ENCODE measurements at regions not wholly inside any gene's neighbourhood (a gene's known extent, or its start where the extent isn't known, plus 50 kb on each side); places are given as distances from the start of the nearest gene placed in this dataset.

DNA sequence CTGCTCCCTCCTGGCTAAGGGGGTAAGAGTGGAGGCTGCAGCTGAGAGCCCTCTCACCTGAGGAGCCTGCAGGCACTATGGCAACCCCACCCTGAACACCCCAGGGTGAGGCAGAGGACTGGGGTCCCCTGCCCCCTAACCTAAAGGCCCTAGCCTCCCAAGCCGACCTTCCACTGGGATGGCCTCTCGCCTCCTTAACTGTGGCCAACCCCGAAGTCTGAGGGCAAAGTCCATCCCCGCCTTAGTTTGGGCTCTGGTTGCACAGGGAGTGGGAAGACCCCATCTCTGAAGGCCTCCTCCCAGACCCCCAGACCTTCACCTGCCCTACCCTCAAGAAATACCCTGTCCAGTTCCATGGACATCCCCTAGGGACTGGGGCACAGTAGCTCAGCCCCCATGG lies 100.6 kb upstream of the PRR23E start:
- no CpG with 5 or more reads among the region's 4 CpGs for WGBS (ENCODE audit: low lambda C conversion rate)
- no peaks in the 10 kb centered on the region for H3K36me3 ChIP-seq (replicated peaks in 1 of 2; ENCODE audit: control insufficient read depth in 1 of 2, insufficient read depth in 2 of 2, low read length in 2 of 2)
- no peak overlapping the region for H3K9ac ChIP-seq (ENCODE audit: insufficient read depth, low read depth, low read length)
- H3K4me3 ChIP-seq (replicated peaks in 1 of 3; ENCODE audit: insufficient read depth in 1 of 3, low read depth in 2 of 3, low read length in 3 of 3) = peak overlapping the region in 1 of 3 experiments; percentile 18; a peak in 1 of 6 replicates
- CTCF ChIA-PET (ENCODE audit: low intra/inter-chr PET ratio, low total read pairs) = no interaction called here
- H3K27ac ChIP-seq (ENCODE audit: extremely low read length, insufficient read depth, low read length) = no peak overlapping the region
- no TSS peak for BruUV-seq (replicated peaks)
- H3K4me1 ChIP-seq (ENCODE audit: insufficient read depth, low read length) = peaks cover 33% of the 10 kb centered on the region
- no peaks in the 10 kb centered on the region for H3K9me3 ChIP-seq (ENCODE audit: low read length)
- 0 out of 2 replicates have a peak, but pooled peaks cover 5% of the 10 kb centered on the region for H4K20me1 ChIP-seq (ENCODE audit: insufficient read depth, low read length)
- peaks cover 12 to 51% of the 10 kb centered on the region in 2 experiments for H3K27me3 ChIP-seq (ENCODE audit: control insufficient read depth in 1 of 2, insufficient read depth in 2 of 2, low read length in 2 of 2)
- no peak for DNase-seq (ENCODE audit: low spot score)
- TF ChIP-seq, protein P1, sequence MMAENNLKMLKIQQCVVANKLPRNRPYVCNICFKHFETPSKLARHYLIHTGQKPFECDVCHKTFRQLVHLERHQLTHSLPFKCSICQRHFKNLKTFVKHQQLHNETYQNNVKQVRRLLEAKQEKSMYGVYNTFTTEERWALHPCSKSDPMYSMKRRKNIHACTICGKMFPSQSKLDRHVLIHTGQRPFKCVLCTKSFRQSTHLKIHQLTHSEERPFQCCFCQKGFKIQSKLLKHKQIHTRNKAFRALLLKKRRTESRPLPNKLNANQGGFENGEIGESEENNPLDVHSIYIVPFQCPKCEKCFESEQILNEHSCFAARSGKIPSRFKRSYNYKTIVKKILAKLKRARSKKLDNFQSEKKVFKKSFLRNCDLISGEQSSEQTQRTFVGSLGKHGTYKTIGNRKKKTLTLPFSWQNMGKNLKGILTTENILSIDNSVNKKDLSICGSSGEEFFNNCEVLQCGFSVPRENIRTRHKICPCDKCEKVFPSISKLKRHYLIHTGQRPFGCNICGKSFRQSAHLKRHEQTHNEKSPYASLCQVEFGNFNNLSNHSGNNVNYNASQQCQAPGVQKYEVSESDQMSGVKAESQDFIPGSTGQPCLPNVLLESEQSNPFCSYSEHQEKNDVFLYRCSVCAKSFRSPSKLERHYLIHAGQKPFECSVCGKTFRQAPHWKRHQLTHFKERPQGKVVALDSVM (CRISPR knock-in tag; IDR thresholded peaks at IDR 0.05) = 0 out of 2 replicates have a peak, but pooled peaks have one; percentile 8
- TF ChIP-seq, protein P2, sequence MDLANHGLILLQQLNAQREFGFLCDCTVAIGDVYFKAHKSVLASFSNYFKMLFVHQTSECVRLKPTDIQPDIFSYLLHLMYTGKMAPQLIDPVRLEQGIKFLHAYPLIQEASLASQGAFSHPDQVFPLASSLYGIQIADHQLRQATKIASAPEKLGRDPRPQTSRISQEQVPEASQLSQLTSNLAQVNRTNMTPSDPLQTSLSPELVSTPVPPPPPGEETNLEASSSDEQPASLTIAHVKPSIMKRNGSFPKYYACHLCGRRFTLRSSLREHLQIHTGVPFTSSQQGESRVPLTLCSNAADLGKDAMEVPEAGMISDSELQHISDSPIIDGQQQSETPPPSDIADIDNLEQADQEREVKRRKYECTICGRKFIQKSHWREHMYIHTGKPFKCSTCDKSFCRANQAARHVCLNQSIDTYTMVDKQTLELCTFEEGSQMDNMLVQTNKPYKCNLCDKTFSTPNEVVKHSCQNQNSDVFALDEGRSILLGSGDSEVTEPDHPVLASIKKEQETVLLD (CRISPR knock-in tag; IDR thresholded peaks at IDR 0.05; ENCODE audit: low read depth) = no peak
- ATAC-seq = no peak; the same call in 2 of the 3 replicates
- H3K79me2 ChIP-seq (ENCODE audit: insufficient read depth, low read length) = no peaks in the 10 kb centered on the region
- POLR2A ChIA-PET = no interaction called here
- in situ Hi-C loops (cut with HindIII; ENCODE audit: extremely low pct_ligation_motif_present, low pct_unique_long_range_greater_than_20kb) = no loop called here
- H3K4me2 ChIP-seq (ENCODE audit: low read depth, low read length) = peak overlapping the region; percentile 30; the same call in 1 of the 2 replicates
- intact Hi-C loops (cut with micrococcal nuclease; ENCODE audit: unreplicated experiment) = no loop called here
- FAIRE-seq = no peak
- no peak overlapping the region for H2AFZ ChIP-seq (ENCODE audit: low read length)

DNA sequence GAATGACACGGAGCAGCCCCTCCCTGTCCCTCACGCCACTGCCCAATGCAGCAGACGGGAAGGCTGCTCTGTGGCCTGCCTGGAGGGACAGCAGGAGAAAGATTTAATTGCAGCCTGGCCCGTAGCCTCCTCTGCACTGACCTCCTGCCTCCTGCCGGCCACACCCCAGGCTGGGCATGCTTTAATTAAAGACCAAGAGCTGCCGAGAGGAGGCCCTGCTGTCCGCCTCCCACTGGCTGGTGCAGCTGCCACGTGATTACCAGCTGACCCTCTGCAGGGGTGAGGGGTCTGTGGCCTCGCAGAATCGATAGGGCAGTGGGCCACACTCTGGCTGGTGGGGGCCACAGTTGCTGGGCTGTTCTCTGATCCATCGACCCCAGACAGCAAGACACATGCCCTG lies 100.2 kb upstream of the PRR23E start:
- Histone ChIP-seq H3K4me2 (ENCODE audit: low read depth, low read length) (peak overlapping the region; percentile 30; the same call in 1 of the 2 replicates), H3K27me3 (ENCODE audit: control insufficient read depth in 1 of 2, insufficient read depth in 2 of 2, low read length in 2 of 2) (peaks cover 14 to 51% of the 10 kb centered on the region in 2 experiments), H3K4me3 (replicated peaks in 1 of 3; ENCODE audit: insufficient read depth in 1 of 3, low read depth in 2 of 3, low read length in 3 of 3) (peak overlapping the region in 1 of 3 experiments; percentile 18; a peak in 1 of 6 replicates), H3K9ac (ENCODE audit: insufficient read depth, low read depth, low read length) (no peak overlapping the region), H4K20me1 (ENCODE audit: insufficient read depth, low read length) (0 out of 2 replicates have a peak, but pooled peaks cover 5% of the 10 kb centered on the region), H3K9me3 (ENCODE audit: low read length) (no peaks in the 10 kb centered on the region), H2AFZ (ENCODE audit: low read length) (no peak overlapping the region), H3K36me3 (replicated peaks in 1 of 2; ENCODE audit: control insufficient read depth in 1 of 2, insufficient read depth in 2 of 2, low read length in 2 of 2) (no peaks in the 10 kb centered on the region), H3K79me2 (ENCODE audit: insufficient read depth, low read length) (no peaks in the 10 kb centered on the region), H3K27ac (ENCODE audit: extremely low read length, insufficient read depth, low read length) (no peak overlapping the region), H3K4me1 (ENCODE audit: insufficient read depth, low read length) (peaks cover 30% of the 10 kb centered on the region)
- intact Hi-C loops (cut with micrococcal nuclease; ENCODE audit: unreplicated experiment) = no loop called here
- ATAC-seq (peak; percentile 32), FAIRE-seq (no peak), DNase-seq (ENCODE audit: low spot score) (no peak)
- in situ Hi-C loops (cut with HindIII; ENCODE audit: extremely low pct_ligation_motif_present, low pct_unique_long_range_greater_than_20kb) = no loop called here
- 0% methylated on average over 1 of the region's 11 CpGs for WGBS (ENCODE audit: low lambda C conversion rate)
- POLR2A ChIA-PET = no interaction called here
- CTCF ChIA-PET (ENCODE audit: low intra/inter-chr PET ratio, low total read pairs) = no interaction called here
- BruUV-seq (replicated peaks) = no TSS peak
- TF ChIP-seq SIN3A (IDR thresholded peaks at IDR 0.05; ENCODE audit: borderline replicate concordance, low read depth, low read length) = no peak
- no peak for TF ChIP-seq ZNF558 (CRISPR knock-in tag; IDR thresholded peaks at IDR 0.05; ENCODE audit: borderline replicate concordance)
- TF ChIP-seq, protein P3, sequence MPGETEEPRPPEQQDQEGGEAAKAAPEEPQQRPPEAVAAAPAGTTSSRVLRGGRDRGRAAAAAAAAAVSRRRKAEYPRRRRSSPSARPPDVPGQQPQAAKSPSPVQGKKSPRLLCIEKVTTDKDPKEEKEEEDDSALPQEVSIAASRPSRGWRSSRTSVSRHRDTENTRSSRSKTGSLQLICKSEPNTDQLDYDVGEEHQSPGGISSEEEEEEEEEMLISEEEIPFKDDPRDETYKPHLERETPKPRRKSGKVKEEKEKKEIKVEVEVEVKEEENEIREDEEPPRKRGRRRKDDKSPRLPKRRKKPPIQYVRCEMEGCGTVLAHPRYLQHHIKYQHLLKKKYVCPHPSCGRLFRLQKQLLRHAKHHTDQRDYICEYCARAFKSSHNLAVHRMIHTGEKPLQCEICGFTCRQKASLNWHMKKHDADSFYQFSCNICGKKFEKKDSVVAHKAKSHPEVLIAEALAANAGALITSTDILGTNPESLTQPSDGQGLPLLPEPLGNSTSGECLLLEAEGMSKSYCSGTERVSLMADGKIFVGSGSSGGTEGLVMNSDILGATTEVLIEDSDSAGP (CRISPR knock-in tag; IDR thresholded peaks at IDR 0.05; ENCODE audit: borderline replicate concordance) = peak; percentile 16; the same call in 1 of the 2 replicates
- TF ChIP-seq, protein P4, sequence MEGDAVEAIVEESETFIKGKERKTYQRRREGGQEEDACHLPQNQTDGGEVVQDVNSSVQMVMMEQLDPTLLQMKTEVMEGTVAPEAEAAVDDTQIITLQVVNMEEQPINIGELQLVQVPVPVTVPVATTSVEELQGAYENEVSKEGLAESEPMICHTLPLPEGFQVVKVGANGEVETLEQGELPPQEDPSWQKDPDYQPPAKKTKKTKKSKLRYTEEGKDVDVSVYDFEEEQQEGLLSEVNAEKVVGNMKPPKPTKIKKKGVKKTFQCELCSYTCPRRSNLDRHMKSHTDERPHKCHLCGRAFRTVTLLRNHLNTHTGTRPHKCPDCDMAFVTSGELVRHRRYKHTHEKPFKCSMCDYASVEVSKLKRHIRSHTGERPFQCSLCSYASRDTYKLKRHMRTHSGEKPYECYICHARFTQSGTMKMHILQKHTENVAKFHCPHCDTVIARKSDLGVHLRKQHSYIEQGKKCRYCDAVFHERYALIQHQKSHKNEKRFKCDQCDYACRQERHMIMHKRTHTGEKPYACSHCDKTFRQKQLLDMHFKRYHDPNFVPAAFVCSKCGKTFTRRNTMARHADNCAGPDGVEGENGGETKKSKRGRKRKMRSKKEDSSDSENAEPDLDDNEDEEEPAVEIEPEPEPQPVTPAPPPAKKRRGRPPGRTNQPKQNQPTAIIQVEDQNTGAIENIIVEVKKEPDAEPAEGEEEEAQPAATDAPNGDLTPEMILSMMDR (CRISPR knock-in tag; IDR thresholded peaks at IDR 0.05) = peak; percentile 23; the same call in 1 of the 2 replicates
- TF ChIP-seq ZNF709 (CRISPR knock-in tag; IDR thresholded peaks at IDR 0.05) = no peak
- TF ChIP-seq ARHGAP35 (CRISPR knock-in tag; IDR thresholded peaks at IDR 0.05; ENCODE audit: borderline replicate concordance) = no peak
